Neural progenitor cell (in vitro differentiated cells): ENCODE measurements at regions not wholly inside any gene's neighbourhood (a gene's known extent, or its start where the extent isn't known, plus 50 kb on each side); places are given as distances from the start of the nearest gene placed in this dataset.

Source experiments
- DNase-seq: peaks from one replicate; pipeline ENCODE4 v3.0.0-alpha.2; 2016; ENCODE audit warnings: low spot score
- H2AFZ ChIP-seq: fragments of 200-600 bp; sonication (generic); replicated peaks from 2 replicates; pipeline ENCODE4 v1.6.1; 2016; ENCODE audit warnings: antibody characterized with exemption
- H3F3A ChIP-seq: fragments of 200-600 bp; sonication (generic); 2 replicates; pipeline ENCODE4 v1.6.1; 2016; ENCODE audit warnings: antibody characterized with exemption, low read depth
- H3K27ac ChIP-seq: fragments of 200-600 bp; sonication (generic); 2 replicates; pipeline ENCODE4 v1.5.1; 2016; ENCODE audit warnings: mild to moderate bottlenecking
- H3K27me3 ChIP-seq: fragments of 200-600 bp; sonication (generic); 2 replicates; pipeline ENCODE4 v1.6.1; 2016; ENCODE audit warnings: mild to moderate bottlenecking, moderate library complexity
- H3K36me3 ChIP-seq: fragments of 200-600 bp; sonication (generic); 2 replicates; pipeline ENCODE4 v1.5.1; 2016
- H3K4me1 ChIP-seq: fragments of 200-600 bp; sonication (generic); 2 replicates; pipeline ENCODE4 v1.6.1; 2016; ENCODE audit warnings: mixed run types
- H3K4me2 ChIP-seq: fragments of 200-600 bp; sonication (generic); 2 replicates; pipeline ENCODE4 v1.6.1; 2016
- H3K4me3 ChIP-seq: fragments of 200-600 bp; sonication (generic); 2 replicates; pipeline ENCODE4 v1.5.1; 2016
- H3K79me2 ChIP-seq: fragments of 200-600 bp; sonication (generic); 2 replicates; pipeline ENCODE4 v1.6.1; 2016; ENCODE audit warnings: low read depth
- H3K9ac ChIP-seq: fragments of 200-600 bp; sonication (generic); 2 replicates; pipeline ENCODE4 v1.6.1; 2016
- H3K9me3 ChIP-seq: fragments of 200-600 bp; sonication (generic); 2 replicates; pipeline ENCODE4 v1.5.1; 2016; ENCODE audit warnings: low read depth
- H4K20me1 ChIP-seq: fragments of 200-600 bp; sonication (generic); 2 replicates; pipeline ENCODE4 v1.6.1; 2016; ENCODE audit warnings: low read depth
- H3K27ac Mint-ChIP-seq: 3 replicates; pipeline ENCODE4 v1.8.0; 2021; ENCODE audit warnings: mixed read lengths
- H3K27me3 Mint-ChIP-seq: 2 replicates; pipeline ENCODE4 v1.8.0; 2022; ENCODE audit warnings: low read depth, mild to moderate bottlenecking, inconsistent platforms, moderate library complexity, mixed read lengths; ENCODE audit not compliant: insufficient read depth
- H3K36me3 Mint-ChIP-seq: 3 replicates; pipeline ENCODE4 v1.8.0; 2021; ENCODE audit warnings: mixed read lengths
- H3K4me1 Mint-ChIP-seq: 3 replicates; pipeline ENCODE4 v1.8.0; 2021; ENCODE audit warnings: mixed read lengths
- H3K4me3 Mint-ChIP-seq: 3 replicates; pipeline ENCODE4 v1.8.0; 2021; ENCODE audit warnings: mild to moderate bottlenecking, moderate library complexity, mixed read lengths
- H3K9me3 Mint-ChIP-seq: 3 replicates; pipeline ENCODE4 v1.8.0; 2020; ENCODE audit warnings: mixed read lengths
- CTCF ChIP-seq: fragments of 200-600 bp; sonication (generic); IDR thresholded peaks from 2 replicates; pipeline ENCODE4 v1.5.1; 2017; ENCODE audit warnings: antibody characterized with exemption, mild to moderate bottlenecking
- EZH2 ChIP-seq: fragments of 200-600 bp; sonication (generic); IDR thresholded peaks from 2 replicates; pipeline ENCODE4 v1.6.1; 2017; ENCODE audit warnings: antibody characterized with exemption, mild to moderate bottlenecking, moderate library complexity
- EZH2phosphoT487 ChIP-seq: fragments of 200-600 bp; sonication (generic); IDR thresholded peaks from 2 replicates; pipeline ENCODE4 v1.6.1; 2017; ENCODE audit warnings: antibody characterized with exemption

DNA sequence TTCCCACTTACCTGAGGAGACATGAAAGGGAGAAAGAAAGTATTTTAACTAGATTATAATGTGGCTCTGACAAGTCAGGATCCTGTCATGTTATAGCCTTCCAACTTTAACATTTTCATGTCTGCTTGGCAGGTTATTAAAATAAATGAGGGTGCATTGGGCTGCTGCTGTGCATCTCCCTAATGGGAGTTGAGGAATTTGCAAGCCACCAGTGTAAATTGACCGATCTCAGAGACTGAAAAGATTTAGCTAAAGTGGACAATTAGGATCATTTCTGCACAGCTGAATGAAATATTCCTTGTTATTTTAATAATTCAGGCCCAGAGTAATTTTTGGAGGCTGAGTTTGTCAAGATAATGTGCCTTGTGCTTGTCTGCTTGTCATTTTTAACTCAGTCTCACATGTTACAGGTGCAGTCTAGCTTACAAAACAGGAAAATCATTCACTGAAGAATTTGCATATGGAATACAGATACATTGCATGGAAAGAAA, 366.3 kb upstream of the ADAMTS16 start:
- H3K4me1 Mint-ChIP-seq: no peaks in the 10 kb centered on the region
- Histone ChIP-seq H3K4me1 (no peaks in the 10 kb centered on the region), H2AFZ (no peak overlapping the region), H3K36me3 (no peaks in the 10 kb centered on the region), H3K27me3 (no peaks in the 10 kb centered on the region), H3K4me3 (no peak overlapping the region), H3K27ac (no peak overlapping the region), H3K9ac (no peak overlapping the region), H3F3A (no peaks in the 10 kb centered on the region), H3K79me2 (no peaks in the 10 kb centered on the region), H3K9me3 (no peaks in the 10 kb centered on the region), H4K20me1 (no peaks in the 10 kb centered on the region), H3K4me2 (no peak overlapping the region)
- no peaks in the 10 kb centered on the region for H3K27me3 Mint-ChIP-seq
- H3K27ac Mint-ChIP-seq: no peak overlapping the region
- H3K4me3 Mint-ChIP-seq: no peak overlapping the region
- no peaks in the 10 kb centered on the region for H3K9me3 Mint-ChIP-seq
- no peaks in the 10 kb centered on the region for H3K36me3 Mint-ChIP-seq
- no peak for DNase-seq
- no peak for TF ChIP-seq EZH2
- no peak for TF ChIP-seq CTCF
- no peak for TF ChIP-seq EZH2phosphoT487

- no peaks in the 10 kb centered on the region for H3K27me3 ChIP-seq
- H3K4me1 ChIP-seq: no peaks in the 10 kb centered on the region
- no peak overlapping the region for H3K4me3 ChIP-seq
- Mint-ChIP-seq H3K9me3 (no peaks in the 10 kb centered on the region), H3K27ac (no peak overlapping the region), H3K4me1 (peaks cover 3% of the 10 kb centered on the region), H3K27me3 (peaks cover 2% of the 10 kb centered on the region), H3K36me3 (no peaks in the 10 kb centered on the region), H3K4me3 (no peak overlapping the region)
- no peak overlapping the region for H3K4me2 ChIP-seq
- TF ChIP-seq EZH2 (no peak), CTCF (no peak), EZH2phosphoT487 (no peak)
- H3K79me2 ChIP-seq: no peaks in the 10 kb centered on the region
- H4K20me1 ChIP-seq: no peaks in the 10 kb centered on the region
- no peaks in the 10 kb centered on the region for H3K36me3 ChIP-seq
- H2AFZ ChIP-seq: no peak overlapping the region
- no peak overlapping the region for H3K9ac ChIP-seq
- no peaks in the 10 kb centered on the region for H3F3A ChIP-seq
- no peak overlapping the region for H3K27ac ChIP-seq
- no peaks in the 10 kb centered on the region for H3K9me3 ChIP-seq
- DNase-seq: no peak
These were observed 362.7 kb upstream of the ADAMTS16 start for GRCh38 chr5:4777435-4777834.

DNA sequence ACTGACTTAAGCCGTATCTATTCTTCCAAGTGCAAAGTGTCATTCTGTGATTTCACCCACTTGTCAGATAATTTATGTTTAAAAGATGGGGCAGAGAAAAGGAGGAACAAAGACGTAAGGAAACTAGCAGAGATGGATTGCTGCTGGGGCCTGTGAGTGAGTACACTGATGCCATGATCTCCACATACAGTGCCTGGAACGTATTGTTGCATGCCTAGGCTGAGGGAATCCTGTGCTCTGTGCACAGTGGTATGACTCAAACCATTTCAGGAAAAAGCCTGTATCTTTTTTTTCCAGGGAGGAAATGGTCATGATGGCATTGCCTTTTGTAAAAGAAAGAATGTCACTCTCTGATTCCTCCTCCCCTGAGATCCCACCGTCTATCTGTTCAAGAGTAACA, 359.5 kb upstream of the ADAMTS16 start:
- no peaks in the 10 kb centered on the region for H4K20me1 ChIP-seq
- H3K36me3 ChIP-seq: no peaks in the 10 kb centered on the region
- TF ChIP-seq EZH2phosphoT487 (no peak), EZH2 (no peak), CTCF (no peak)
- Mint-ChIP-seq H3K9me3 (peaks cover 2% of the 10 kb centered on the region), H3K4me1 (peaks cover 3% of the 10 kb centered on the region), H3K4me3 (no peak overlapping the region), H3K27ac (no peak overlapping the region), H3K27me3 (peaks cover 2% of the 10 kb centered on the region), H3K36me3 (no peaks in the 10 kb centered on the region)
- no peak overlapping the region for H3K4me2 ChIP-seq
- H2AFZ ChIP-seq: no peak overlapping the region
- H3K9me3 ChIP-seq: no peaks in the 10 kb centered on the region
- no peak overlapping the region for H3K4me3 ChIP-seq
- DNase-seq: no peak
- H3K9ac ChIP-seq: no peak overlapping the region
- H3K27ac ChIP-seq: no peak overlapping the region
- H3F3A ChIP-seq: no peaks in the 10 kb centered on the region
- no peaks in the 10 kb centered on the region for H3K27me3 ChIP-seq
- H3K79me2 ChIP-seq: no peaks in the 10 kb centered on the region
- no peaks in the 10 kb centered on the region for H3K4me1 ChIP-seq
